Activated T-cell treated with anti-CD3 and anti-CD28 coated beads, Interleukin-2, amount 50 U/mL, for 72 hours (primary cell): ENCODE measurements at regions not wholly inside any gene's neighbourhood (a gene's known extent, or its start where the extent isn't known, plus 50 kb on each side); places are given as distances from the start of the nearest gene placed in this dataset.
"Not testable (repeated sequence)": the region's sequence is repeated elsewhere in the genome, so short reads cannot be mapped to it uniquely, and the experiment has no call there.

Experiments used
- ATAC-seq, 2 donors: fragments of 150-1000 bp; cut with Tn5 transposase; replicated peaks in 1 of 2; 2 replicates each; pipeline ENCODE4 v1.10.0; 2021; ENCODE audit warnings: moderate library complexity in 2 of 2, mild to moderate bottlenecking in 1 of 2
- DNase-seq, 2 donors: peaks; one replicate each; pipeline ENCODE4 v3.0.0; 2021 to 2022; ENCODE audit warnings: mixed read lengths in 1 of 2
- H3K27ac Mint-ChIP-seq: one replicate; pipeline ENCODE4 v1.8.0; 2022; ENCODE audit warnings: mild to moderate bottlenecking, moderate library complexity, mixed read lengths
- H3K27me3 Mint-ChIP-seq: one replicate; pipeline ENCODE4 v1.8.0; 2022; ENCODE audit warnings: low read depth, mixed read lengths
- H3K36me3 Mint-ChIP-seq, 2 donors: one replicate each; pipeline ENCODE4 v1.8.0; 2022; ENCODE audit warnings: mixed read lengths in 2 of 2, mild to moderate bottlenecking in 1 of 2; ENCODE audit not compliant: insufficient read depth in 2 of 2
- H3K4me1 Mint-ChIP-seq: one replicate; pipeline ENCODE4 v1.8.0; 2022; ENCODE audit warnings: low read depth, mixed read lengths
- H3K4me3 Mint-ChIP-seq, 2 donors: one replicate each; pipeline ENCODE4 v1.8.0; 2022; ENCODE audit warnings: mild to moderate bottlenecking in 2 of 2, mixed read lengths in 2 of 2, moderate library complexity in 2 of 2
- H3K9me3 Mint-ChIP-seq, 2 donors: one replicate each; pipeline ENCODE4 v1.8.0; 2022; ENCODE audit warnings: mixed read lengths in 2 of 2

DNA sequence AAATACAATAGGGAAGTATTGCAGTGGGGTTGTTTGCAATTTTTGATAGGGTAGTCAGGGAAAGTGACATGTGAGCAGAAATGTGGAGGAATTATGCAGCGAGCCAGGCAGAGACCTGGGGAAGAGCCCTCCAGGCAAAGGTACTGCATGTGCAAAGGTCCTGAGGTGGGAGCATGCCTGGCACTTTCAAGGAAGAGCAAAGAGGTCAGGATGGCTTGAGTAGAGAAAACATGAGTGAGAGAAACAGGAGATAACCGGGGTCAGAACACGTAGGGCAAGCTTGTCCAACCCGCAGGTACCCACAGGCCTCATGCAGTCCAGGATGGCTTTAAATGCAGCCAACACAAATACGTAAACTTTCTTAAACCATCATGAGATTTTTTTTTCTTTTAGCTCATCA, 71.0 kb downstream of the COQ2 start:
- peaks cover 4 to 16% of the 10 kb centered on the region in 2 donors for H3K36me3 Mint-ChIP-seq
- peaks cover 69% of the 10 kb centered on the region for H3K4me1 Mint-ChIP-seq
- H3K27me3 Mint-ChIP-seq, result peaks cover 6% of the 10 kb centered on the region
- H3K9me3 Mint-ChIP-seq, result peaks cover 2 to 4% of the 10 kb centered on the region in 2 donors
- DNase-seq, result no peak
- no peak for ATAC-seq
- no peak overlapping the region for H3K27ac Mint-ChIP-seq
- H3K4me3 Mint-ChIP-seq, result no peak overlapping the region

- peaks cover 6% of the 10 kb centered on the region for H3K27me3 Mint-ChIP-seq
- peaks cover 2 to 4% of the 10 kb centered on the region in 2 donors for H3K9me3 Mint-ChIP-seq
- ATAC-seq, result peak; percentile 86 to 88
- H3K27ac Mint-ChIP-seq, result no peak overlapping the region
- peak; percentile 24 to 26 for DNase-seq
- H3K4me1 Mint-ChIP-seq, result peaks cover 55% of the 10 kb centered on the region
- peak overlapping the region; percentile 52 to 53 for H3K4me3 Mint-ChIP-seq
- H3K36me3 Mint-ChIP-seq, result peaks cover 4 to 16% of the 10 kb centered on the region in 2 donors
Observed at GRCh38 chr4:83212041-83212851, 72.4 kb downstream of the COQ2 start.

DNA sequence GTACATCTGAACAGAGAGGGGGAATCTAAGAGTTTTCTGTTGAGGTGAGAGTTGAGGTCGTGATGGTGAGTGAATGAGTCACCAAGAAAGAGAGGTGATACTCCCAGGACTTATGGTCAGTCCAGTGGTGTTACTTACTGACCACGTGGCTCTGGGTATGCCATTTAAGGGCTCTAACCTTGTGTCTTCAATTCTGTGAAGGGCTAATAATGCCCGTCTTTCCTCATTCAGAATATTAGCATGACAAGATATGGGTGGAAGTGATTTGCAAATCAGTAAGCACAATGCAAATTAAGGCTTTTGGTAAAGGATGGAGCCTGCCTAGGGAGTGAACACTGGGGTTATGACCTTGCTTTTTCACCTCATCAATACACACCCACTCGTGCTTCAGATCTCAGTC, 75.2 kb downstream of the COQ2 start:
- Mint-ChIP-seq H3K4me1 (peaks cover 39% of the 10 kb centered on the region), H3K9me3 (peaks cover 2 to 3% of the 10 kb centered on the region in 2 donors), H3K27ac (no peak overlapping the region), H3K4me3 (no peak overlapping the region), H3K36me3 (peaks cover 0 to 1% of the 10 kb centered on the region in 2 donors), H3K27me3 (peaks cover 6% of the 10 kb centered on the region)
- no peak for DNase-seq
- ATAC-seq, result no peak

DNA sequence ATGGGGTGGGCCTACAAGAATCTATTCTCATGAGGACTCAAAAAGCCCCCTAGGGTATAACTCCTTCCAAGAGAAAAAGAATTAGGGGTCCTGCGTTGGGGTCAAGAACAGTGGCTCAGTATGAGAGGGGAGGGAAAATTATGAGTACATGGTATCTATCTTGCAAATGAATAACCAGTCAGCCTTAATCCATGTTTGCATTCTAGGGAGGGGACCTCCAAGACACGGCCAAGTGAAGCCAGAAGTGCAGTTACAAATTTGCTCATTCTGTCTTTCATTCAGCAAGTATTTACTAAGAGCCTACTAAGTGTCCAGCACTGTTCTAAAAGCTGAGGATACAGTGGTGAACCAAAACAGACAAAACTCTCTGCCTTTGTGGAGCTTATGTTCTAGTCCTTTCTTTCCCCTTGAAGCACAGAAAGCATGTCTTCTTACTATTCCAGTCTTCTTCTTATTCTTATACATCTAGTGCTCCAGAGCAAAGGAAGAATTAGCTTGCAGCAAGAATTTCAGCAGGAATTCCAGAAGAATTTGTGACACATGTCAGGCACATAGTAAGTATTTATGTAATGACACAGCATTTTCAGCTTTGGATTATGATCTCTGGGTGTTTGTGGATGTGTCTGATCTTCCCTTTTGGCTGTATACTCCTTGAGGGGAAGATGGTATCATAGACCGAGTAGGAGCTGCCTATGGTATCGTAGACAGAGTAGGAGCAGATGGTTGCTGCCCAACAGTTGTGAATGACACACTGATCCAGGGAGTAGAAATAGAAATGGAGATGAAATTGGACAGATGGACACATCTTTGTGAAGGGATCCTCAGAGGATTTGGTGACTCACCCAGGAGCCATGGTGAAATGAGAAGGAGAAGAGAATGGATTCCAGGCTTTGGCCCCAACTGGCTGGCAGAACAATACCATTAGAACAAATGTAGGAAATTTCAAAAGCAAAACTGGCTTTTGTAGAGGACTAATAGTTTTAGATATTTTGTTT, 75.9 kb downstream of the COQ2 start:
- DNase-seq (no peak), ATAC-seq (no peak)
- Mint-ChIP-seq H3K27me3 (peaks cover 6% of the 10 kb centered on the region), H3K36me3 (peaks cover 0 to 1% of the 10 kb centered on the region in 2 donors), H3K4me1 (peaks cover 39% of the 10 kb centered on the region), H3K9me3 (peaks cover 2 to 3% of the 10 kb centered on the region in 2 donors), H3K27ac (no peak overlapping the region), H3K4me3 (no peak overlapping the region)

GRCh38 chr4:83207497-83208101, 77.0 kb downstream of the COQ2 start:
- Mint-ChIP-seq H3K27ac (no peak overlapping the region), H3K4me1 (peaks cover 30% of the 10 kb centered on the region), H3K27me3 (peaks cover 6% of the 10 kb centered on the region), H3K9me3 (peaks cover 2 to 3% of the 10 kb centered on the region in 2 donors), H3K4me3 (no peak overlapping the region), H3K36me3 (peaks cover 0 to 1% of the 10 kb centered on the region in 2 donors)
- no peak for ATAC-seq
- DNase-seq, result no peak

- ATAC-seq (no peak), DNase-seq (no peak)
- H3K9me3 Mint-ChIP-seq, result peaks cover 2 to 3% of the 10 kb centered on the region in 2 donors
- no peak overlapping the region for H3K4me3 Mint-ChIP-seq
- H3K4me1 Mint-ChIP-seq, result peaks cover 14% of the 10 kb centered on the region
- no peak overlapping the region for H3K27ac Mint-ChIP-seq
- peaks cover 0 to 1% of the 10 kb centered on the region in 2 donors for H3K36me3 Mint-ChIP-seq
- H3K27me3 Mint-ChIP-seq, result peaks cover 6% of the 10 kb centered on the region
Observed at GRCh38 chr4:83205760-83206159, 78.8 kb downstream of the COQ2 start.

DNA sequence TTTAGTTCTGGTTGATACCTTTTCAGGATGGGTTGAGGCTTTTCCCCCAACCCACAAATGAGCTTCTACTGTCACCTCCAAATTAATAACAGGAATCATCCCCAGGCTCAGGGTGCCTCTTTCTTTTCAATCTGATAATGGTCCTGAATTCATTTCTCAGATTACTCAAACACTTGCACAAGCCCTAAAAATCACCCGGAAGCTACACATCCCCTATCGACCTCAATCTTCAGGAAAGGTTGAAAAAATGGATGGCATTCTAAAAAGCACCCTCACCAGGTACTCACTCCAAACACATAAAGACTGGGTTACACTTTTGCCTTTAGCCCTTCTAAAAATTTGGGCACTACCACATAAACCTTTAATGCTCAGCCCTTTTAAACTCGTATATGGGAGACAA, 79.9 kb downstream of the COQ2 start:
- Mint-ChIP-seq H3K9me3 (peaks cover 2 to 3% of the 10 kb centered on the region in 2 donors), H3K36me3 (peaks cover 0 to 1% of the 10 kb centered on the region in 2 donors), H3K4me3 (no peak overlapping the region), H3K27ac (no peak overlapping the region), H3K4me1 (peaks cover 10% of the 10 kb centered on the region), H3K27me3 (peaks cover 6% of the 10 kb centered on the region)
- ATAC-seq, result no peak
- DNase-seq, result no peak

- no peaks in the 10 kb centered on the region for H3K27me3 Mint-ChIP-seq
- H3K4me3 Mint-ChIP-seq, result no peak overlapping the region
- no peak overlapping the region for H3K27ac Mint-ChIP-seq
- ATAC-seq, result no peak
- peaks cover 0 to 1% of the 10 kb centered on the region in 2 donors for H3K9me3 Mint-ChIP-seq
- DNase-seq, result no peak
- H3K36me3 Mint-ChIP-seq, result no peaks in the 10 kb centered on the region
- no peaks in the 10 kb centered on the region for H3K4me1 Mint-ChIP-seq
Observed at GRCh38 chr4:83201761-83202160, 82.8 kb downstream of the COQ2 start.

GRCh38 chr4:83197555-83198235, 83.2 kb upstream of the PLAC8 start:
- no peak for DNase-seq
- peaks cover 0 to 1% of the 10 kb centered on the region in 2 donors for H3K9me3 Mint-ChIP-seq

DNA sequence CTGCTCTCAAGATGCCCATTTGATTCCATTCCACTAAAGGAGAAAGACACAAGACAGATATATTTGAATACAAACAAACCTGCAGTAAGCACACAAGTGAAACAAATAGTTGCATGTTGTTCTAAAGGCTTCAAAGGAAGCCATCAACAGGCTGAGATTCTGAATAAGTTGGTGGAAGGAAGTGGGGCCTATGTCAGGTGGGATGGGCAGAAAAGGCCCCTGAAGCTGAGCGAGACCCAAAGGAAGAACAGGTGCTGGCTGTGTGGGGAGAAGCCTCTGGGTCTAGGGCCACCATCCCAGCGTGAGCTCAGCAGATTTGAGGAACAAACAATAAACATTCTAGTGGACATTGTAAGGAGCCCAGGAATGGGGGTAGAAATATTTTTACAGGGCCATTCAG, 82.4 kb upstream of the PLAC8 start:
- ATAC-seq, result no peak
- no peak overlapping the region for H3K4me3 Mint-ChIP-seq
- no peaks in the 10 kb centered on the region for H3K27me3 Mint-ChIP-seq

More at GRCh38 chr4:83197555-83198235, 83.2 kb upstream of the PLAC8 start:
- Mint-ChIP-seq H3K27ac (no peak overlapping the region), H3K4me3 (no peak overlapping the region), H3K4me1 (no peaks in the 10 kb centered on the region), H3K36me3 (no peaks in the 10 kb centered on the region), H3K27me3 (no peaks in the 10 kb centered on the region)
- no peak for ATAC-seq

DNA sequence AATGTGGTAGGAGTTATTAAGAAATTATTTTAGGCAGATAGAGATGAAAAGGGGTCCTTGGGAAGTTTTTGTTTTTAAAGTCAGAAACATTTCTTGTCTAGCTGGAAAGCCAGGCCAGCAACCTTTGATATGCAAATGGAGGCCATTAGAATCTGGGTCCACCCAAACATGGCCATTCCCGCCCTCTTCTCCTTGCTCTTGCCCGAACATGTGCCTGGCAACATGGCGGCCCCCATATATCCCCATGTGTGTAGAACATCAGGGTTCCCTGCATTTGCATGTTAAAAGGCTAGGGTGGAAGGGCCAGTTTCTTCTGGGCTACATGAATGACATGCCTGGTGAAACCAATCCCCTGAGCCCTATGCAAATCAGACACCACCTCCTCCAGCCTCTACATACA, 80.7 kb upstream of the PLAC8 start:
- no peak for ATAC-seq
- no peaks in the 10 kb centered on the region for H3K27me3 Mint-ChIP-seq
- H3K36me3 Mint-ChIP-seq, result no peaks in the 10 kb centered on the region
- no peak overlapping the region for H3K4me3 Mint-ChIP-seq
- DNase-seq, result no peak
- H3K27ac Mint-ChIP-seq, result no peak overlapping the region
- H3K4me1 Mint-ChIP-seq, result no peaks in the 10 kb centered on the region
- peaks cover 0 to 1% of the 10 kb centered on the region in 2 donors for H3K9me3 Mint-ChIP-seq

More for the DNA sequence above, 82.4 kb upstream of the PLAC8 start:
- no peak for DNase-seq
- H3K9me3 Mint-ChIP-seq, result peaks cover 0 to 1% of the 10 kb centered on the region in 2 donors
- no peaks in the 10 kb centered on the region for H3K36me3 Mint-ChIP-seq
- no peak overlapping the region for H3K27ac Mint-ChIP-seq
- H3K4me1 Mint-ChIP-seq, result no peaks in the 10 kb centered on the region

- ATAC-seq, H3K4me1 Mint-ChIP-seq, H3K27ac Mint-ChIP-seq, H3K4me3 Mint-ChIP-seq, H3K9me3 Mint-ChIP-seq, DNase-seq, H3K27me3 Mint-ChIP-seq, H3K36me3 Mint-ChIP-seq: not testable (repeated sequence)
Observed at GRCh38 chr4:83194588-83194987, 80.1 kb upstream of the PLAC8 start.
